ENCODE measurements at regions not wholly inside any gene's neighbourhood (a gene's known extent, or its start where the extent isn't known, plus 50 kb on each side); places are given as distances from the start of the nearest gene placed in this dataset.

DNA sequence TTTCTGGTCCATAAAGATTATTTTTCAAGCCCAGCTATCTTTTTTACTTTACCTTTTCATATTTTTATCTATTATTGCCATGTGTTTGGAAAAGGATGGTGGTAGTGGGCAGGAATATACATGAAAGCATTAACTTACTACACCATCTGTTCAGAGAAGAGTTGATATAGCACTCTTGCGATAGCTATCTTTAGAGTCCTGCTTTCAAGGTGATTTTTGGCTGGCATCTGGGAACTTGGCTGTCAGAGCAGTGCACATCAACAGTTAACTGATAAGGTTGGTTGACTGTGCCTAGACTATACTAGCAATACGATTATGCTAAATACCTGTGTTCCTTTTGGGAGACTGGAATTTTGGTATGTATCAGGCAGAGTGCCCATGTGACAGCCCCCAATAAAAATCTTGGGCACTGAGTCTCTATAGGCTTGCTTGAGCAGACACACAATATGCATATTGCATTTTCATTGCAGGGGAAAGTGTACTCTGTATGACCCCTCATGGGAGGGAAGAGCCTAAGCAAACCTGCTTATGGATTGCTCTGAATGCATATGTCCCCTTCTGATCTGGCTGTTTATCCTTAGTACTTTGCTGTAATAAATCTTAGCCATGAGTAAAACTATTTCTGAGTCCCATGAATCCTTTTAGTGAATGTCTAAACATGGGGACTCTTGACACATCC is 227.6 kb upstream of the C9orf72 start:
- Histone ChIP-seq H3K4me3 (ENCODE audit: insufficient read length, low read depth) (no peak overlapping the region), H3K9ac (ENCODE audit: insufficient read length, low read depth) (no peak overlapping the region), H3K9me3 (ENCODE audit: insufficient read depth, low read length) (no peaks in the 10 kb centered on the region), H3K27me3 (ENCODE audit: insufficient read depth, insufficient read length) (no peaks in the 10 kb centered on the region), H3K36me3 (ENCODE audit: insufficient read depth, insufficient read length, low read length) (no peaks in the 10 kb centered on the region), H3K4me1 (ENCODE audit: insufficient read depth, insufficient read length) (no peaks in the 10 kb centered on the region)
- no peak for TF ChIP-seq SUZ12 (IDR thresholded peaks at IDR 0.05; ENCODE audit: extremely low read depth, insufficient read depth, insufficient read length)
- no peak for TF ChIP-seq ZNF274 (IDR thresholded peaks at IDR 0.05; ENCODE audit: low read depth, low read length)
- TF ChIP-seq YY1 (IDR thresholded peaks at IDR 0.05; ENCODE audit: insufficient read depth, insufficient read length), result no peak
- DNase-seq (ENCODE audit: low read depth, low spot score), result no peak

DNA sequence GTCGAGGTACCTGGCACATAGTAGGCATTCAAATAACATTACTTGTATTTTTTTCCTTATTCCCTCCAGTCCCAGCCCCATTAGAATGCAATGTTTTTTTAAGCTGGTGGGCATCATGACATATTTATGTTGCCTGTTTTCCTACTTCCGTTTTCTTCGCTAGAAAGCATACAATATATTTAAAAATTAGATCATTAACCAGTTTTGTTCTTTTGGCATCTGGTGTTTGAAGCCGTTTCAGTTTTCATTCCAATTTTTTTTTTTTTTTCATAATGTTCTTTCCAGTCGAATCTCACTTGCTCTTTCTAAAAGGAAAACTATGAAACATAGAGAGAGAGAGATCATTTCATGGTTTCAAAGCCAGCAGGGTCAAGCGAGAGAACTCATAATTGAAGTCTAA is 228.3 kb upstream of the C9orf72 start:
- H3K9ac ChIP-seq (ENCODE audit: insufficient read length, low read depth), result no peak overlapping the region
- TF ChIP-seq YY1 (IDR thresholded peaks at IDR 0.05; ENCODE audit: insufficient read depth, insufficient read length) (no peak), ZNF274 (IDR thresholded peaks at IDR 0.05; ENCODE audit: low read depth, low read length) (no peak), SUZ12 (IDR thresholded peaks at IDR 0.05; ENCODE audit: extremely low read depth, insufficient read depth, insufficient read length) (no peak)
- no peaks in the 10 kb centered on the region for H3K27me3 ChIP-seq (ENCODE audit: insufficient read depth, insufficient read length)
- no peak for DNase-seq (ENCODE audit: low read depth, low spot score)
- no peak overlapping the region for H3K4me3 ChIP-seq (ENCODE audit: insufficient read length, low read depth)
- no peaks in the 10 kb centered on the region for H3K36me3 ChIP-seq (ENCODE audit: insufficient read depth, insufficient read length, low read length)
- H3K9me3 ChIP-seq (ENCODE audit: insufficient read depth, low read length), result no peaks in the 10 kb centered on the region
- no peaks in the 10 kb centered on the region for H3K4me1 ChIP-seq (ENCODE audit: insufficient read depth, insufficient read length)

DNA sequence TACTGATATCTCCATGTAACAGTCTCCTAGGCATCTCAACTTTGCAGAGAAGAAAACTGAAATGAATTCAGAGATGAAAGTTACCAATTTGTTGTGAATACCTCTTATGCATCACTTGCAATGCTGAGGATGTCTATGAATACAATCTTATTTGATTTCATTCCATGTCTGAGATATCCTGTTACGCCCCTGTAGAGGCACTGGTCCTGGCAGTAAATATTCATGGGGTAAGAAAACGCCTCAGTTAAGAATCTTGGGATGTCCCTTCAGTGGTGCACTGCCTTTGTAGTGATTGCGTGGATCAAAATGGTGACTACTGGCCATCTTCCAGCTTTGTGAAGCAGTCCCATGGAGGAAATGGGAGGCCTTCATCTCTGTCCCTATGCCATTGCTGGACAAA is 229.1 kb upstream of the C9orf72 start:
- Histone ChIP-seq H3K9ac (ENCODE audit: insufficient read length, low read depth) (no peak overlapping the region), H3K27me3 (ENCODE audit: insufficient read depth, insufficient read length) (no peaks in the 10 kb centered on the region), H3K4me1 (ENCODE audit: insufficient read depth, insufficient read length) (no peaks in the 10 kb centered on the region), H3K9me3 (ENCODE audit: insufficient read depth, low read length) (no peaks in the 10 kb centered on the region), H3K36me3 (ENCODE audit: insufficient read depth, insufficient read length, low read length) (no peaks in the 10 kb centered on the region), H3K4me3 (ENCODE audit: insufficient read length, low read depth) (no peak overlapping the region)
- no peak for DNase-seq (ENCODE audit: low read depth, low spot score)
- TF ChIP-seq SUZ12 (IDR thresholded peaks at IDR 0.05; ENCODE audit: extremely low read depth, insufficient read depth, insufficient read length), result no peak
- TF ChIP-seq YY1 (IDR thresholded peaks at IDR 0.05; ENCODE audit: insufficient read depth, insufficient read length), result no peak
- no peak for TF ChIP-seq ZNF274 (IDR thresholded peaks at IDR 0.05; ENCODE audit: low read depth, low read length)

DNA sequence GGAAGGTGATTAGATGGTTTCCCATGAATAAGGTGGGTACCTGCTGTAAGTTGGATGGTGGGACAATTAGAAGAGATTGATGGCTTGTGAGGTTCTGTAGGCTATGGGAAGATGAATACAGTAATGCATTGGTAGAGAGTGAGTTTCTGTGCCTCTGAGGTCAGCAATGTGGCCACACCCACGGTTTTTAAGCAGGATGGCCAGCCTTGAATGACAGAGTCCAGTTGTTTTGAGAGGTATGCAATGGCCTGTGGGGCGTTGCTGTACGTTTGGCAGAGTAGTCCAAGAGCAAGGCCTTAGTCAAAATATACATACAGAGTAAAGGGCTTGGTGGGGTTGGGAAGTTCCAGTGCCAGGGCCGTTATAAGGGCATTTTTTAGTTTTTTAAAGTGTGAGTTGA is 235.6 kb upstream of the C9orf72 start:
- TF ChIP-seq SUZ12 (IDR thresholded peaks at IDR 0.05; ENCODE audit: extremely low read depth, insufficient read depth, insufficient read length), result no peak
- no peak for TF ChIP-seq ZNF274 (IDR thresholded peaks at IDR 0.05; ENCODE audit: low read depth, low read length)
- TF ChIP-seq YY1 (IDR thresholded peaks at IDR 0.05; ENCODE audit: insufficient read depth, insufficient read length), result no peak

DNA sequence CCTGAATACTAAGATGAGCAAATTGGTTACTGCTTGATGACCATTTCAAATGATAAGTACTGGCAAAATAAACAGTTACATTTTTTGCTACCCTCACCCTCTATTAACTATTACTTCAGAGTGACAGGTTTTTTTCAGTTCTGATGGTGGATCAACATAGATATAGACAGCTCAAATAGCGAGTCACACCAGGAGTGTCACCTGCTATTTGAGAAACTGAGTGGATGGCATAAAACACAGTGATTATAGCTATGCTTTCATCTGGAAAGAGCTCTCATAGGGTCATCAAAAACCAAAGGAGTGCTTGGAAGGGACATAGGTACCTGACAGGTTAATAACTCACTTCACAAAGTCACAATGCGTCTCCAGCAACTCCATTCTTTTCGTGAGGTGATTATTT is 244.5 kb upstream of the C9orf72 start:
- DNase-seq (ENCODE audit: low read depth, low spot score), result no peak
- no peaks in the 10 kb centered on the region for H3K36me3 ChIP-seq (ENCODE audit: insufficient read depth, insufficient read length, low read length)
- no peaks in the 10 kb centered on the region for H3K4me1 ChIP-seq (ENCODE audit: insufficient read depth, insufficient read length)
- no peak for TF ChIP-seq ZNF274 (IDR thresholded peaks at IDR 0.05; ENCODE audit: low read depth, low read length)
- TF ChIP-seq YY1 (IDR thresholded peaks at IDR 0.05; ENCODE audit: insufficient read depth, insufficient read length), result no peak
- TF ChIP-seq SUZ12 (IDR thresholded peaks at IDR 0.05; ENCODE audit: extremely low read depth, insufficient read depth, insufficient read length), result no peak
- no peak overlapping the region for H3K9ac ChIP-seq (ENCODE audit: insufficient read length, low read depth)
- H3K4me3 ChIP-seq (ENCODE audit: insufficient read length, low read depth), result no peak overlapping the region
- no peaks in the 10 kb centered on the region for H3K27me3 ChIP-seq (ENCODE audit: insufficient read depth, insufficient read length)
- H3K9me3 ChIP-seq (ENCODE audit: insufficient read depth, low read length), result no peaks in the 10 kb centered on the region

More for the DNA sequence above, 235.6 kb upstream of the C9orf72 start:
- no peak for DNase-seq (ENCODE audit: low read depth, low spot score)
- Histone ChIP-seq H3K27me3 (ENCODE audit: insufficient read depth, insufficient read length) (no peaks in the 10 kb centered on the region), H3K4me1 (ENCODE audit: insufficient read depth, insufficient read length) (no peaks in the 10 kb centered on the region), H3K36me3 (ENCODE audit: insufficient read depth, insufficient read length, low read length) (no peaks in the 10 kb centered on the region), H3K9me3 (ENCODE audit: insufficient read depth, low read length) (no peaks in the 10 kb centered on the region), H3K4me3 (ENCODE audit: insufficient read length, low read depth) (no peak overlapping the region), H3K9ac (ENCODE audit: insufficient read length, low read depth) (no peak overlapping the region)

DNA sequence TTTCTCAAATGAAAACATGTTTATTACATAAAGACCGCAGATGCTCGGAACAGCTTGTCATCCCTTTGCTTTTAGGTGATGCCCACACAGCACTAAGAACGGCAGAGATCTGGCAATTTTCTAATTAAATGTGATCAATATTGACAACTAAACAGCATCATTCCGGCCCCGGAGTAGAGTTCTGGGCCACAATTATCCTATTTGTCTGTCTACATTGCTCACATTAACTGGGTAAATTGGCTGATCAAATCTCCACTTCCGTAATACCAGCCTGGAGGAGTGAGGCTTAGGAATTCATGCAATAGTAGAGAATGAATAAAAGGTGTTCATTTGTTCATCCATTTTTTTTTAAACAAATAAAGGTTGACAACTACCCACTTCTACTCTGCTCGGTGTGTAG is 245.1 kb upstream of the C9orf72 start:
- no peak overlapping the region for H3K4me3 ChIP-seq (ENCODE audit: insufficient read length, low read depth)
- H3K4me1 ChIP-seq (ENCODE audit: insufficient read depth, insufficient read length), result no peaks in the 10 kb centered on the region
- H3K27me3 ChIP-seq (ENCODE audit: insufficient read depth, insufficient read length), result no peaks in the 10 kb centered on the region
- TF ChIP-seq ZNF274 (IDR thresholded peaks at IDR 0.05; ENCODE audit: low read depth, low read length) (no peak), YY1 (IDR thresholded peaks at IDR 0.05; ENCODE audit: insufficient read depth, insufficient read length) (no peak), SUZ12 (IDR thresholded peaks at IDR 0.05; ENCODE audit: extremely low read depth, insufficient read depth, insufficient read length) (no peak)
- no peak overlapping the region for H3K9ac ChIP-seq (ENCODE audit: insufficient read length, low read depth)
- no peaks in the 10 kb centered on the region for H3K9me3 ChIP-seq (ENCODE audit: insufficient read depth, low read length)
- H3K36me3 ChIP-seq (ENCODE audit: insufficient read depth, insufficient read length, low read length), result no peaks in the 10 kb centered on the region
- no peak for DNase-seq (ENCODE audit: low read depth, low spot score)

DNA sequence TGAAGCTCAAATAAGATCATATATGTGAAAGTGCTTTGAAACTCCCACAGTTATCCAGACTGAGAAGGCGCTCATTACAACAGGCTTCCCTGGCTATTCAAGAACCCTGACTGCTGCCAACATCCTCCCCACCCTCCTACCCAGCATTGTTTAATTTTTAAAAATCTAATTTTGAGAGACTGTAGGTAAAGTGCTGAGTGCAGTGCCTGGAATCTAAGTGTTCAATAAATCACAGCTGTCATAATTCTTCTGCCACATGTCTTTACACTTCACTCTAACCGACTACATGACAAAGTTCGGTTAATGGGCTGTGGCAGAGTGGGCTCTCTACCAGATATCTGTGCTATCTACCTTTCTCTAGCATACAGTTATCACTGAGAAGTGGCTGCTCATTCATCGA is 255.6 kb upstream of the C9orf72 start:
- Histone ChIP-seq H3K36me3 (ENCODE audit: insufficient read depth, insufficient read length, low read length) (no peaks in the 10 kb centered on the region), H3K4me1 (ENCODE audit: insufficient read depth, insufficient read length) (no peaks in the 10 kb centered on the region), H3K4me3 (ENCODE audit: insufficient read length, low read depth) (no peak overlapping the region), H3K9ac (ENCODE audit: insufficient read length, low read depth) (no peak overlapping the region), H3K9me3 (ENCODE audit: insufficient read depth, low read length) (no peaks in the 10 kb centered on the region), H3K27me3 (ENCODE audit: insufficient read depth, insufficient read length) (no peaks in the 10 kb centered on the region)
- no peak for DNase-seq (ENCODE audit: low read depth, low spot score)
- no peak for TF ChIP-seq SUZ12 (IDR thresholded peaks at IDR 0.05; ENCODE audit: extremely low read depth, insufficient read depth, insufficient read length)
- TF ChIP-seq YY1 (IDR thresholded peaks at IDR 0.05; ENCODE audit: insufficient read depth, insufficient read length), result no peak
- TF ChIP-seq ZNF274 (IDR thresholded peaks at IDR 0.05; ENCODE audit: low read depth, low read length), result no peak

Data from NT2/D1 (cell line).